ENCODE measurements at regions not wholly inside any gene's neighbourhood (a gene's known extent, or its start where the extent isn't known, plus 50 kb on each side); places are given as distances from the start of the nearest gene placed in this dataset.

DNA sequence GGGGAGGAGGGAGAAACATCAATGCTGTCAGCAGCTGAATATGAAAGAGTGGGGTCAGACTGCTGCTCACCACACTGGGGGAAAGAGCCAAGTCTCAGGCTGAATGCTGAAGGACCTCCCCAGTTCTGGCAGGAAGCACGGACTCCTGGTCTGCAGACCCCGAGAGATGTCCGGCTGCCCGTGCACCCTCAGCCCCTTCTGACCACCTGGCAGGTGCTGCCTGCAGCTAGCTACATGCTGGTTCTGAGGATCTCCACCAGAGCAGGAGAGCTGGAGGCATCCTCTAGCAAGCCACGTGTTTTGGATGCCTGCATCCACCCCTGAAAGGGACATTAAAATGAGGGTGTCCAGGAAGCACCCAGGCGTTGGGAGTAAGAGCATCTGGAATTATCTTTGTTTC is 74.2 kb downstream of the HTR5A start:
- peaks cover 21% of the 10 kb centered on the region for H3K27me3 Mint-ChIP-seq (ENCODE audit: insufficient read depth, unreplicated experiment)
- no TSS peak for BruUV-seq (replicated peaks)
- Histone ChIP-seq H3K9me3 (no peaks in the 10 kb centered on the region), H3K36me3 (ENCODE audit: control insufficient read depth, insufficient read depth, low read length) (no peaks in the 10 kb centered on the region), H3K4me3 (ENCODE audit: low read depth, low read length) (no peak overlapping the region), H3K27me3 (replicated peaks; ENCODE audit: control insufficient read depth, insufficient read depth, low read length) (no peaks in the 10 kb centered on the region), H3K4me1 (no peaks in the 10 kb centered on the region)
- no peaks in the 10 kb centered on the region for H3K9me3 Mint-ChIP-seq (ENCODE audit: unreplicated experiment)
- ChIA-PET POLR2A (no interaction called here), CTCF (no interaction called here)
- H3K4me1 Mint-ChIP-seq (ENCODE audit: low read depth, unreplicated experiment): no peaks in the 10 kb centered on the region
- no peak overlapping the region for H3K27ac Mint-ChIP-seq (ENCODE audit: unreplicated experiment)
- TF ChIP-seq, protein P1, sequence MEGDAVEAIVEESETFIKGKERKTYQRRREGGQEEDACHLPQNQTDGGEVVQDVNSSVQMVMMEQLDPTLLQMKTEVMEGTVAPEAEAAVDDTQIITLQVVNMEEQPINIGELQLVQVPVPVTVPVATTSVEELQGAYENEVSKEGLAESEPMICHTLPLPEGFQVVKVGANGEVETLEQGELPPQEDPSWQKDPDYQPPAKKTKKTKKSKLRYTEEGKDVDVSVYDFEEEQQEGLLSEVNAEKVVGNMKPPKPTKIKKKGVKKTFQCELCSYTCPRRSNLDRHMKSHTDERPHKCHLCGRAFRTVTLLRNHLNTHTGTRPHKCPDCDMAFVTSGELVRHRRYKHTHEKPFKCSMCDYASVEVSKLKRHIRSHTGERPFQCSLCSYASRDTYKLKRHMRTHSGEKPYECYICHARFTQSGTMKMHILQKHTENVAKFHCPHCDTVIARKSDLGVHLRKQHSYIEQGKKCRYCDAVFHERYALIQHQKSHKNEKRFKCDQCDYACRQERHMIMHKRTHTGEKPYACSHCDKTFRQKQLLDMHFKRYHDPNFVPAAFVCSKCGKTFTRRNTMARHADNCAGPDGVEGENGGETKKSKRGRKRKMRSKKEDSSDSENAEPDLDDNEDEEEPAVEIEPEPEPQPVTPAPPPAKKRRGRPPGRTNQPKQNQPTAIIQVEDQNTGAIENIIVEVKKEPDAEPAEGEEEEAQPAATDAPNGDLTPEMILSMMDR (IDR thresholded peaks at IDR 0.05; ENCODE audit: insufficient read depth in 1 of 2, low read depth in 1 of 2, low read length in 1 of 2, severe bottlenecking in 1 of 2, unreplicated experiment in 1 of 2): no peak
- H3K36me3 Mint-ChIP-seq (ENCODE audit: insufficient read depth, unreplicated experiment): no peaks in the 10 kb centered on the region
- no peak for DNase-seq
- intact Hi-C loops (cut with micrococcal nuclease; ENCODE audit: unreplicated experiment): no loop called here
- H3K4me3 Mint-ChIP-seq (ENCODE audit: unreplicated experiment): no peak overlapping the region

DNA sequence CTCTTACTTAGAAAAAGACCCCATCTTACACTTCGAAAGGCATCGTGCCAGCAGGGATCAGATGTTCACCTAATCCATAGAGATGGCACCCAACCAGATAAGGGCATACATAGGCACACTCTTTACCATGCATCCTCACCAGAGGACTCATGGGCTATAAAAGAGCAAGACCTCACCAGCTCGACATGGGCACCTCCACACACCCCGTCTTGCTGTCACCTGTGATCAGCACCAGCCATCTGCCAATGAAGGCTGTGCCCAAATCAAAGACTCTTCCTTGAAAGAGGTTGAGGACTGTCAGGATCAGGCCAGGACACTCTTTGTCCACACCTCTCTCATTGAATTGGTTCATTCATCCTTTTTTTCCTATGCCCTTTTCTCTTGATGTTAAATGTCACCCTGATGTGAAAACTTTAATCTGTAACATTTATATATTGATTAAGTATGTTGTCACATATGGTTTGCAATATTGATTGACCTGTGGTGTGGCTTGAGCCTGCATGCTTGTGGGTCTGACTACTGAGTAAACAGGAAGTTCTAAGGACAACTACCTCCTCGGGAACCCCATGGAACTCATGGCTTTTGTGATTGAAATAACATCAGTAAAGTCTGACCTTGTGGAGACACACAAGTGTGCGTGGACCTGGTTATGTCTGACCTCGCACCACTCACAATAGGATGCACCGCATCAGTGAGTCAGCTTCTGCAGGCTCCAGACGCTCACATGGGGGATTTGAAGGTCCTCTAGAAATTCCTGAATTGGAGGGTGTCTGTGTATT is 75.5 kb downstream of the HTR5A start:
- no peak overlapping the region for H3K4me3 ChIP-seq (ENCODE audit: low read depth, low read length)
- H3K4me1 ChIP-seq: no peaks in the 10 kb centered on the region
- no peak overlapping the region for H3K27ac Mint-ChIP-seq (ENCODE audit: unreplicated experiment)
- H3K27me3 Mint-ChIP-seq (ENCODE audit: insufficient read depth, unreplicated experiment): peaks cover 21% of the 10 kb centered on the region
- no peaks in the 10 kb centered on the region for H3K27me3 ChIP-seq (replicated peaks; ENCODE audit: control insufficient read depth, insufficient read depth, low read length)
- no peaks in the 10 kb centered on the region for H3K4me1 Mint-ChIP-seq (ENCODE audit: low read depth, unreplicated experiment)
- H3K9me3 ChIP-seq: no peaks in the 10 kb centered on the region
- intact Hi-C loops (cut with micrococcal nuclease; ENCODE audit: unreplicated experiment): no loop called here
- no peak for DNase-seq
- no peaks in the 10 kb centered on the region for H3K36me3 Mint-ChIP-seq (ENCODE audit: insufficient read depth, unreplicated experiment)
- H3K4me3 Mint-ChIP-seq (ENCODE audit: unreplicated experiment): no peak overlapping the region
- ChIA-PET CTCF (no interaction called here), POLR2A (no interaction called here)
- H3K9me3 Mint-ChIP-seq (ENCODE audit: unreplicated experiment): peaks cover 10% of the 10 kb centered on the region
- no peaks in the 10 kb centered on the region for H3K36me3 ChIP-seq (ENCODE audit: control insufficient read depth, insufficient read depth, low read length)
- TF ChIP-seq, protein P1 (IDR thresholded peaks at IDR 0.05; ENCODE audit: insufficient read depth in 1 of 2, low read depth in 1 of 2, low read length in 1 of 2, severe bottlenecking in 1 of 2, unreplicated experiment in 1 of 2): no peak
- no TSS peak for BruUV-seq (replicated peaks)

DNA sequence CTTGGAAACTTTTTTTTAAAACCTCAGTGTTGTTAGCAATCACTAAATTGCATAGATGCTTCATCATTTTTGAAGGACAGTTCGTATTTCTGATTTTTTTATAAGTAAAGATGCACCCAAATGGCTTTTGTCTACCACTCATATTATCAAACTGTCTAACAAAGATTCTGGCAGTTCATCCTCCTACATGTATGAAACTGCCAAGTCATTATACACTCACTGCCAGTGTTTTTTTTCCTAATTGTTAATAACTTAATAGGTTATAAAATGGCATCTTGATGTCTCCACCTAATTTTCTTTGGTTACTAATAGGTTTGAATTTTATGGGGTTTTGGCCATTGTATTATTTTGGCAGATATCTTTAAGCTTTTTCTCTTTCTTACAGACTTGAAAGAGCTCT is 77.0 kb downstream of the HTR5A start:
- Histone ChIP-seq H3K9me3 (0 out of 2 replicates have a peak, but pooled peaks cover 4% of the 10 kb centered on the region), H3K36me3 (ENCODE audit: control insufficient read depth, insufficient read depth, low read length) (no peaks in the 10 kb centered on the region), H3K27me3 (replicated peaks; ENCODE audit: control insufficient read depth, insufficient read depth, low read length) (no peaks in the 10 kb centered on the region), H3K4me3 (ENCODE audit: low read depth, low read length) (no peak overlapping the region), H3K4me1 (no peaks in the 10 kb centered on the region)
- Mint-ChIP-seq H3K4me3 (ENCODE audit: unreplicated experiment) (no peak overlapping the region), H3K36me3 (ENCODE audit: insufficient read depth, unreplicated experiment) (no peaks in the 10 kb centered on the region), H3K27ac (ENCODE audit: unreplicated experiment) (no peak overlapping the region), H3K27me3 (ENCODE audit: insufficient read depth, unreplicated experiment) (peaks cover 9% of the 10 kb centered on the region), H3K4me1 (ENCODE audit: low read depth, unreplicated experiment) (no peaks in the 10 kb centered on the region), H3K9me3 (ENCODE audit: unreplicated experiment) (peaks cover 10% of the 10 kb centered on the region)
- no TSS peak for BruUV-seq (replicated peaks)
- intact Hi-C loops (cut with micrococcal nuclease; ENCODE audit: unreplicated experiment): no loop called here
- CTCF ChIA-PET: no interaction called here
- DNase-seq: no peak
- TF ChIP-seq, protein P1 (IDR thresholded peaks at IDR 0.05; ENCODE audit: insufficient read depth in 1 of 2, low read depth in 1 of 2, low read length in 1 of 2, severe bottlenecking in 1 of 2, unreplicated experiment in 1 of 2): no peak
- POLR2A ChIA-PET: no interaction called here
